NOMO-1 treated with DMSO at 0.1 percent for 48 hours (cell line): ENCODE measurements at regions not wholly inside any gene's neighbourhood (a gene's known extent, or its start where the extent isn't known, plus 50 kb on each side); places are given as distances from the start of the nearest gene placed in this dataset.
"Not testable (repeated sequence)": the region's sequence is repeated elsewhere in the genome, so short reads cannot be mapped to it uniquely, and the experiment has no call there.

Experiments
- DNase-seq: peaks from one replicate; lab custom pipeline; 2025; ENCODE audit not compliant: unreplicated experiment; lab: John Stamatoyannopoulos, UW

DNA sequence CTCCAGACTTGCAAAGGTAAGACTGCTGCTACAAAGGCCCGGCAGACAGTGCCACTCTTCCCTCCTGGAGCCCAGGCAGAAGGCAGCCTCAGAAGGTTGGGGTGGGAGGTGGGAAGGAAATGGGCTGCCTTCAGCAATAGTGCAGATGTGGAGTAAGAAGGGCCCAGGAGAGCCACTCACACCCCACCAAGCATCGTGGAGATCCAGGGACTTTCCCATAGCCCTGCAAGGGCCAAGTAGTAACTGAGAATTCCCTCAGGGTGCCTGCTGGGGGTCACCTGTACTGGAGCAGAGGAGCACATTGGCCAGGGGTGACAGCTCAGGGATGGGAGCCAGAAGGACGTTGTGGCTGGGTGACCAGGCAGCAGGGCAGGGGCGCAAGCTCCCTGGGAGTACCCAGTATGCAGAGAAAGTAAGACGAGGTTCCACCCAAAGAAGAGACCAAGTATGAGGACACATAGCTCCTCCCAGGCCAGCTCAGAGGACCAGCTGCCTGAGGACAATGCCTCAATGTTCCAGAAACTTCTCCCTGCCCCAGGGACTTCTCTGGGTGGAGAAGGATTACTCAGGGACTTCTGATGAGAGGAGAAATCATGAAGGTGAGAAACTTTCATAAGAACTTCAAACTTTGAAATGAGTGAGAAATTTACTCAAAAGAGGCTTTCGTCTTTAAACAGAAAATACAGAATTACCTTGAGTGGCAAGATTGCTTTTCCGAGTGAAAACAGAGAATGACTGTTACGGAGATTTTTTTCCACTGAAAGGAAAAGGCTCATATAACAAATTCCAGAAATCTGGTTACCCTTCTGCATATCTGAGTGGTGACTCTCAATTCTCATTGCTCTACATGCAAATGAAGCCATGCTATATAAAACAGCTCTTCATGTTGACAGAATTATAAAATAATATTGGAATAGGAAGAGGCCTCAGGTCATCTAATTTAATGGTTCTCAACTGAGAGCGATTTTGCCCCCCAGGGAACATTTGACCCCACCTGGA, 87.9 kb upstream of the TRIO start:
- DNase-seq = no peak

DNA sequence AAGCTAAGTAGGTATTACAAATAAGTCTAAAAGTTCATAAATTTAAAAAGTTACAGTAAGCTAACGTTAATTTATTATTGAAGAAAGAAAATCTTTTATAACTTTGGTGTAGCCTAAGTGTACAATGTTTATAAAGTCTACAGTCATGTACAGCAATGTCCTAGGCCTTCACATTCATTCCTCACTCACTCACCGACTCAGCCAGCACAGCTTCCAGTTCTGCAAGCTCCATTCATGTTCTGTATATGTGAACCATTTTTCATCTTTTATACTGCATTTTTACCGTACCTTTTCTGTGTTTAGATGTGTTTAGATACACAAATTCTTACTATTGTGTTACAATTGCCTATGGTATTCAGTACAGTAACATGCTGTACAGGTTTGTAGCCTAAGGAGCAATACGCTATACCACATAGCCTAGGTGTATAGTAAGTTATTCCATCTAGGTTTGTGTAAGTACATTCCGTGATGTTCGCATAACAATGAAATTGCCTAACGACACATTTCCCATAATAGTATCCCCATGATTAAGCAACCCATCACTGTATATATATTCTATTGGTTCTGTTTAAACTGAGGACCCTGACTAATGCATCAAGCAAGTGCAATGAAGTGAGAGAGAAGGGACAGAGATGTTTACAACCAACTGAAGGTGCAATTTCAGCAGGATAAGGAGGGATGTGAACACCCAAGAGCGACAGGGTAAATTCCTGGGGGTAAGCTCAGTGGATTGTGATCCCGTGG, 88.9 kb upstream of the TRIO start:
- no peak for DNase-seq

DNA sequence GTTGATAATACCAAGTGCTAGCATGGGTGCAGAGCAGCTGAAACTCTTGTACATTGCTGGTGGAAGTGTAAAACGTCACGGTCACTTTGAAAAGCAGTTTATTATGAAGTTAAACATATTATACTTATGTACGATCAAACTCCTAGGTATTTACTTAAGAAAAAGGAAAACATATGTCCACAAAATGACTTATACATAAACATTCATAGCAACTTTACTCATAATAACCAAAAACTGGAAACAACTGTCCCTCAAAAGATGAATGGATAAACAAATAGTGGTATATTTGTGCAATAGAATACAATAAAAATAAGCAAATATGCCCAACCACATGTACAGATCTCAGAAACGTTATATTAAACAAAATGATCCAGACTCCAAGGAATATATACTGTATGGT, 92.3 kb upstream of the TRIO start:
- no peak for DNase-seq

DNA sequence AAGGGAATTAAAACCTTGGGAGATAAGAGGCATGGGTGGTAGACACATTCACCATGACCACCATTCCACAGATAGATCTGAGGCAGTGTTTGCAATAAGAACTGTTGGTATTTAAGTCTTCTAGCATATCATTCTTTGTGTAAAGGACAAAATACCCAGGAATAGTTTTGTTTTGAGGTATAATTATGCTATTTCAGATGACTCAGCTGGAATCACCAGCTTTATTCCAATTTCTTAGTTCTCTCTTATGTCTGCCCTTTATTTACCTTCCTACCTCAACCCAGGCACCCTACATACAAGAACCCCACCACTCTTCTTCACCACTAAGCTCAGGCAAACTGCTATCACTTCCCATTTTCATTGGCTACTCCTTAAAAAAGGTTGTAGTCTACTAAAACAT, 94.7 kb upstream of the TRIO start:
- no peak for DNase-seq

DNA sequence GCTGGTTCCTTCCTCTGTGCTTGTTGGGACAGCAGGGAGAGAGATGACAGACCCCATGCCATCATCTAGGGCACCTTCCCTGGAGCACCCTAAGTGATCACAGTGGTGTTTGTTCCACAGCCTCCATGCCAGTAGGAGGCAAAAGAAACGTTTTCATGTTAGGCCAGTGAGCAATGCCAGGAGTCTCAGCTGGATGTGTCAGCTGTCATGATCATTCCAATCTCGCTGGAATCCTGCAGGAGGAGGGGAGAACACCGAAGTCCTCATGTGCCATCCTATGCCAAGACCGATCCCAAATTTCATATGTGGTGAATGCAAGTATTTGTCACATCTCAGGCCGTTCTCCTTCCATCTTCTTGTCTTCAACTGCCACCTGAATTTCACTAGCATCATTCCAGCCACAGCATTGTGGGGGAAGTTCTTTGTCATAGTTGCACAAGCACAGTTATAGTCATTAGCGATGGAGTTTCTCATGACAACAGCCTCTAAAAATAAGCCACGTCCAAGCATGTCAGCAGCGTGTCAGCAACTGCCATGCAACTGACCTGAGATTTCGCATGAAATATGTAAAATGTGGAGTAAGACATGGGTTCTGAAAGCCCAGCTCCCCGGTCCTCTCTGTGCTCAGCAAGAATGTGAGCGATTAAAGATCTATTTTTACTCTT, 97.2 kb upstream of the DNAH5 start:
- peak; percentile 73 for DNase-seq

DNA sequence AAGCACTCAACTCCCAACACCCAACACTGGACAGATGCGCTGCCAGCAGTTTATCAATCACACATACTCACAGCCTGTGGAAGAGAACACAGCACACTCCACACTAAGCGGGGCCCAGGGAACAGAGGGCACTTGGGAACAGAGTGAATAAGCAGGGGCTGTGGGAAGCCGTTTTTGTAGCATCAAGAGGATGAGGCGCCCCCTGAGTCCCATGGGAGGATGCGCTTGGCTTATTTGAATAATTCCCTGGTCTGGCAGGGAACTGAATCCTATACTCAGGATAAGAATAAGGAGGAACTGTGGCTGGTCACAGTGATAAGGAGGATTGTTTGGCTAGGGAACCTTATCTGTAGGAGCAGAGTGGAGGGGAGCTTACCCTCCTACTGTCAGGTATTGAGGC, 96.1 kb upstream of the DNAH5 start:
- no peak for DNase-seq

DNA sequence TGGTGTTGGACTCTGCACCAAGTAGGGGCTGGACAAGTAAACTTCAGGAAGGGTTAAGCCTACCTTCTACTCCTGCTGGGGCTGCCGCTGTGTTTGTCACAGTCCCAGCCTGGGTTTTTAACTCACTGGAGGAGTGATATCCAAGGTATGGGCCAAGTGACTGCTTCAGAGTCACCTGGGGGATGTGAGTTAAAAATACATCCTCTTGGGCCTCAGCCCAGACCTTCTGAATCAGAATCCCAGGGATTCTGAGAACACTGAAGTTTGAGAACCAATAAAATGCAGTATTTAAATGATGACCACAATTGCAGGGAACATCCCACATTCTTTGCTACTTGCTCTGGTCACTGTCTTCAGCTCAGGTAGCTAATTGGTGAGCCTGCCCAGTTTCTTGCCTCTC, 95.1 kb upstream of the DNAH5 start:
- DNase-seq = no peak

DNA sequence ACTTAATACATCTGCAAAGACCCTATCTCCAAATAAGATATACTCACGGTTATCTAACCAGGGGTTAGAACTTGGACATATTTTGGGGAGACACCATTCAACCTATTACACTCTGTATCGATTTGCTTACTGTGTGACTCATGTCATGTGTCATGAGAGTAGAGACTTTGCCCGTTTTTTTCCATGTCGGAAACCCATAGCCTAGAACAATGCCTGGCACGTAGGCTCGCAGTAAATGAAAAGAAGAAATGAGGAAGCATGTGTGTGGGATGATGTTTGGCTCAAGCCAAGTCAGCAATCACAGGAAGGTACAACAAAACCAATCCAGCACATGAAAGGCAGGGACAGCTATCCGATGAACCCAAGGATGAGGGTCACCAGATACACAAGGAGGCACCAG, 94.6 kb upstream of the DNAH5 start:
- DNase-seq = no peak

DNA sequence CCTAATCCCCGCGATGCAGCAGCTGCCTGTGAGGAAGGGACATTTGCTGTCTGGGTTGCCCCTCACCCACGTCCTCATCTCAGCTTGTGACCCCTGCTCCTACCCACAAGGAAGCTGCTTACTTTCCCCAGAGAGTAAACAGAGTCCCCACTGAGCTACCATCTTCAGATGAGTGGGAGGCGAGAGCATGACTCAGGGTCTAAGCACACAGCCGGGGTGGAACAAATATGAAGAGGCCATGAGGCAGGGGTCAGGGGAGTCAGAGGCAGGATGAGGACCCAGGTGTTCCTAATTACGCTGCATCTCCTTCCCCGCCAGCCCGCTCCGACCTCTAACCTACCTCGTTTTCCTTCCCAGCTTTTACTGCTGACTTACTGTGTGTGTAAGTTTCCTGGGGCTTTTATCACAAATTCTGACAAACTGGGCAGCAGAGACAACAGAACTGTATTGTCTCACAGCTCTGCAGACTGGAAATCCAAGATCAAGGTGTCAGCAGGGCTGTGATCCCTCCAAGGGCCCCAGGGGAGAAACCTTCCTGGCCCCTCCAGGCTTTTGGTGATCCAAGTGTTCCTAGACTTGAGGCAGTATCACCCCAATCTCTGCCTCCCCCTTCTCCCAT, 94.0 kb upstream of the DNAH5 start:
- no peak for DNase-seq

DNA sequence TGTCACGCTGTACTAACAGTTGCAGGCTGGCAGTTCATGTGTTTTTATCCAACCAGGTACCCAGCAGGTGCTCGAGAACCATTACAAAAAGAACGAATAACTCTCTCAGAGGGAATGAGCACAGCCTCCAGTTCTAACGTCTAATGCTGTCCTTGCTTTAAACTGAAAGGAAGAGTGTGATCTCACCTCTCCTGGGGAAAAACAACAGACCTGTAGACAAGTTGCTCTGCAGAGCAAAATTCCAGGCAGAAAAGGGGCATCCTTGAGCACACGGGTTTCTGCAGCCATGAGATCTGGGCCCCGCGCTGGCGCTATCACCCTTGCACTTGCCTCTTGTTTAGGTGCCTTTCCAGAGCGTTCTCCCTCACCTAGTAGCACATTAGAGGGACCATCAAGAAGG, 92.5 kb upstream of the DNAH5 start:
- DNase-seq = no peak

DNA sequence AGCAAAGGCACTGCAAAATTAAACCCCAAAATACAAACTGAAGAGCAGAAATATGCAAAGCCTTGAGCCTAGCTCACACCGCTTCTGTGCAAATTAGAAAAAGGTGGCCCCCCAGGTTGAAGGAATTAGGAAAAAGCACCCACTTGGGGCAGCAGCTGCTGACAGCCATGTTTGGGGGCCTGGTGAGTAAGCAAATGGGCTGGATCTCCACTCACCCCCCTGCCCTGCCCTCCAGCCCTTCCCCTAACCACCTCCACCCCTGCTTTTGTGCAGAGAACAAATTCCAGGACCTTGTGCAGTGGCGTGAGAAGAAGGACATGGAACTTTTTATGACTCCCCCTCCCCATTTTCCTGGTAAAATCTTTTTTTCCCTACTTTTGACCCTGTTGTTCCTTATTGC, 92.0 kb upstream of the DNAH5 start:
- no peak for DNase-seq

DNA sequence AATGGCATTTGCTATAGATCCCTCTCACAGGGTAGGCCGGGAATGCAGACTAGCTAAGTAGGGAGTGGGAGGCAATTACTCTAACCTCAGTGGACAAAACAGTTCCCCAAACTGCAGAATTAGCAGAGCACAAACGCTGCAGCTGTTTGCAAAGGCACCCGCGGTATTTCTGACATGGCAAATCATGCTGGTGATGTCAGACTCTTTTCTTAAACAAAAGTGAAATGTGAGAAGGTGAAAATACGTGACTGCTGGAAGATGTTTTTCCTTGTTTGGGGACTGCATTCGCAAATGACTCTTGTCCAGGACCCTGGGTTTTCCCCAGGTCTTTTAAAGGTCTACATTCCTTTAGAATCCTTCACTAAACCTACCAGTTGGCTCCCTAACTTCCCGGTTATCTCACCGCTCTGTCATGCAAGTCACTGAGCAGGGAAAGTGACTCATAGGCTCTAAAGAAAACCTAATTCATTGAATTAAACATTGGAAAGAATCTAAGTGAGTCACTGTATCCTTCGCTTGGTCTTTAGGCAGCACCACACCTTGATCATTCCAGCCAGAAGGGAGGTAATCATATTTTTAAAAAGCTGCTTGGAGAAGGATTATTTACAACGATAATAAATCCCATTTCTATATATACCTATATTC, 91.5 kb upstream of the DNAH5 start:
- DNase-seq = peak; percentile 83

DNA sequence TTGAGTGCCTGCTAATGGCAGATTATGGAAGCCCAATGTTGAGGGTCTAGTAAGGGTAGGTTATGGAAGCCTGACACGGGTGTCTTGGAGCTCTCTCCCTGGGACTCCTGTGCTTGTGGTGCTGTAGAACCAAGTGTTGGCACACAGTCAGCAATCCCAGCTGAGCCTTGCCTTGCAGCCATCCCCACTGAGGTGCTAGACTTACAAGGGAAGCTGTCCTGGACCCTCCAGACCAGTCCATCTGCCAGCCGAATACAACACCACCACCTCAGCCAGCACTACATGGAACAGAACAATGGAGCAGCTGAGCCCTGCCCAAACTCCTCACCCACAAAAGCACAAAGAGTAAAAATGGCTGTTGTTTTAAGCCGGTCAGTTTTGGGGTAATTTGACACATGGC, 90.5 kb upstream of the DNAH5 start:
- no peak for DNase-seq

DNA sequence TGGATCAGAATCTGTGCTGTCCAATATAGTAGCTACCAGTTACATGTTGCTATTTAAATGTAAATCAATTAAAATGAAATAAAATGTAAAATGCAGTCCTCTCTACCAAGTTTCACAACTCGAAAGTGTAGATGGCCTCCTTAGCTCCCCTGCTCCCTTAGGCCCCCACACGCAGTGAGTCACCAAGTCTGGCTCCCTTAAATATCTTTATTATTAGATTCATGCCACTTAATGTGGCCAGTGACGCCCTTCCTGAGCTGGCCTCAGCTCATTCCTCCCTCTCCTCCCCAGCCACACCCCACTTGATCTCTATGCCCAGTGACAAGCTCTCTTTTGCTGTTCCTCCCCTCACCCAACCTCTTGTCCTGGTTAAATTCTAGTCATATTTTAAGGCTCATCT, 88.4 kb upstream of the DNAH5 start:
- peak; percentile 15 for DNase-seq

DNA sequence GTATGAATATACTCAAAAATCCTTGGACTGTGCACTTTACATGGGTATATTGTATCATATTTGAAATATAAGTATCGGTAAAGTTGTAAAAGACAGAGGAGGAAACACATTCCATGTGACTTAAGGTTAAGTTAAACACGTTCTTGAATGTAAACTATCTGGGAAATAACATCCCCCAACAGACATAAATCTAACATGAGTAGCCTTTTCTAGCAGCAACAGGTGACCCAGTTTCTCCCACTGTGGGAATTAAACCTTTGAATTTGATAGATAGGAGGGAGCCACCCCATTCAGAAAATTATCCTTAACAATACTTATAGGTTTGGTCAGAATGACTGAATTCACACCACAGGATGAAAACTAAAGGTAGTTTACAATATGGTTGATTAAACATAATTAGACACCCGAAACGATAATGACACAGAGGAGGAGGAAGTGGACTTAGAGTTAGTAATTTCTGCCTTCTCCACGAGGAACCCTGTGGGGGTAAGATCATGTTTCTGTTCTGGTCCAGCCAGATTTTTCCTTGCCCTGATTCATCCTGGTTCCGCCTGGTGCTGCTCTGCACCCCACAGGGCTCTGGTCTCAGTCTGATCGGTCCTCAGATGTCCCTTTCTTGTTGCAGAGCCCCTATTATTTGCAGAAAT, 84.6 kb upstream of the DNAH5 start:
- no peak for DNase-seq

DNA sequence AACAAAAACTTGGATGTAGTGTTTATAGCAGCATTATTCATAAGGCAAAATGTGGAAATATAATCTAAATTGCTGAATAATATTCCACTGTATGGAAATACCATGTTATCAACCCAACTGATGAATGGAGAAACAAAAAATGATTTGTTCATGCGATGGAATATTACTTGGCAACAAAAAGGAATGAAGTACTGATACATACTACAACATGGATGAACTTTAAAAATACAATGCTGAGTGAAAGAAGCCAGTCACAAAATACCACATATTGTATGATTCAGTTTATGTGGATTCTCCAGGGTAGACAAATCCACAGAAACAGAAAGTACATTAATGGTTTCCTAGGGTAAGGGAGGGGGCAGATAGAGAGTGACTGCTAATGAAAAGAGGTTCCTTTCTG, 83.7 kb upstream of the DNAH5 start:
- DNase-seq = no peak

DNA sequence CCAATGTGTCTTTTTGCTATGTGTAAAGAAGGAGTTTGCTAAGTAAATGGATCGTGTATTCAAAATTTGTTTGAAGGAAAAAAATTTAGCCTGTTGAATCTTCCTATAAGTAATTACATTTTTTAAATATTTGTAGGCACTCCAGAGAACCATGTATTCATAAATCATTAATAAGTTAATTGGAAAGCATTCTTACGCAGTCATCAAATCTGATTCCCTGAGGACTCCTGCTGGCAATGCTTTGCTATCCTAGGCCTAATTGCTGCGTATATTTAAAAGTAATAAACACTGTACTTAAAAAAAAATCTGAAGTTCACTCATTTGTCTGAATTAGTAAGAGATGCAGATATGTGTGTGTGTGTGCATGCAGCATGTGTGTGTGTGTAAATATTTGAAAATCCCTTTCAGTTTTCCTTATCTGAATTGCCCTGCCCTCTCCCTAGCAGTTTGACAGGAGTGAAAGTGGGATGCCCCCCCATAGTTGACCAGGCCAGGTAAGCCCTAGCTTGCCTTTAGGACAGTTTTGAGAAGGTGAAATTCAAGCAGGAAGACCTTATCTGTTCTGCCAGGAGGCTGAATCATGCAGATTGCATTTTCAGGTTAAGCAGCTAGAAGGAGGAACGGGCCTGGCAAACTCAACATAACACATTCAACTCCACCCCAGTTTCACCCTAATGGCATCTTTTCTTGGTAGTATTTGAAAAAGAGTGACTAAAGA, 81.2 kb upstream of the DNAH5 start:
- DNase-seq = no peak

DNA sequence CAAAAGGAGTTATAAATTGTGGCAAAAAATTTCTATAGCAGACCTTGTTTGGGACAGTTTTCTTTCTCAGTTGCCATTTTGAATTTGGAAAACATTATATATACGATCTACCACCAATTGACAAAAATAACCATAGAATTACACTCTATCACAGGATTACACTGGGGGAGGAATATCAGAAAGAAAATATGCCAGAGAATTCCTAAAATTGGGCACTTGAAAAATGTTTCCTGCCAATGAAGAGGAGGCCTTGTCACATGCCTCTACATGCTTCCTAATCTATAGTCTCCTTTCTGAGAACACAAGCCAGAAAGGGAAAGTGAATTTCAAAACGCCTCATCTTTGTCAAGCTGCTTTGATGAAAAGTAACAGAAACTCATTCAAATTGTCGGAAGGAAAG, 78.5 kb upstream of the DNAH5 start:
- DNase-seq = no peak

DNA sequence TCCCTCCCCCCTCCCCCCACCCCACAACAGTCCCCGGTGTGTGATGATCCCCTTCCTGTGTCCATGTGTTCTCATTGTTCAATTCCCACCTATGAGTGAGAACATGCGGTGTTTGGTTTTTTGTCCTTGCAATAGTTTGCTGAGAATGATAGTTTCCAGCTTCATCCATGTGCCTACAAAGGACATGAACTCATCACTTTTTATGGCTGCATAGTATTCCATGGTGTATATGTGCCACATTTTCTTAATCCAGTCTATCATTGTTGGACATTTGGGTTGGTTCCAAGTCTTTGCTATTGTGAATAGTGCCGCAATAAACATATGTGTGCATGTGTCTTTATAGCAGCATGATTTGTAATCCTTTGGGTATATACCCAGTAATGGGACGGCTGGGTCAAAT, 76.5 kb upstream of the DNAH5 start:
- not testable (repeated sequence) for DNase-seq
